Nephron (organoid): ENCODE measurements at regions not wholly inside any gene's neighbourhood (a gene's known extent, or its start where the extent isn't known, plus 50 kb on each side); places are given as distances from the start of the nearest gene placed in this dataset.
A peak's percentile ranks its signal among the peaks of the same experiment; 100 is the strongest.

ENCODE experiments used
- H3K27ac Mint-ChIP-seq, 3 experiments: 2 replicates each; pipeline ENCODE4 v1.8.0; 2020; ENCODE audit warnings: mixed read lengths in 3 of 3, mild to moderate bottlenecking in 2 of 3, moderate library complexity in 1 of 3
- H3K27me3 Mint-ChIP-seq: 2 replicates; pipeline ENCODE4 v1.8.0; 2021; ENCODE audit warnings: low read depth, mild to moderate bottlenecking, moderate library complexity, mixed read lengths
- H3K36me3 Mint-ChIP-seq: 2 replicates; pipeline ENCODE4 v1.8.0; 2020; ENCODE audit warnings: low read depth, mixed read lengths
- H3K4me1 Mint-ChIP-seq: 2 replicates; pipeline ENCODE4 v1.8.0; 2020; ENCODE audit warnings: mixed read lengths
- H3K4me3 Mint-ChIP-seq, 3 experiments: 2 replicates each; pipeline ENCODE4 v1.8.0; 2020; ENCODE audit warnings: mild to moderate bottlenecking in 3 of 3, mixed read lengths in 3 of 3, moderate library complexity in 2 of 3
- H3K9me3 Mint-ChIP-seq: 2 replicates; pipeline ENCODE4 v1.8.0; 2020; ENCODE audit warnings: mixed read lengths
- CTCF ChIP-seq, 3 experiments: fragments of 200-600 bp; sonication (generic); IDR thresholded peaks; one replicate each; pipeline ENCODE4 v1.5.0; 2021; ENCODE audit warnings: antibody characterized with exemption in 3 of 3; ENCODE audit not compliant: unreplicated experiment in 3 of 3

- peak overlapping the region in 2 of 3 experiments; percentile 34 to 38 for H3K27ac Mint-ChIP-seq
- peaks cover 33% of the 10 kb centered on the region for H3K4me1 Mint-ChIP-seq
- no peak for TF ChIP-seq CTCF (IDR thresholded peaks at IDR 0.05; ENCODE audit: unreplicated experiment in 3 of 3)
- H3K9me3 Mint-ChIP-seq, result no peaks in the 10 kb centered on the region
- no peak overlapping the region for H3K4me3 Mint-ChIP-seq
- H3K27me3 Mint-ChIP-seq, result no peaks in the 10 kb centered on the region
- H3K36me3 Mint-ChIP-seq, result no peaks in the 10 kb centered on the region
Observed at GRCh38 chr10:4648999-4649398, 177.0 kb upstream of the AKR1E2 start.

- no peak for TF ChIP-seq CTCF (IDR thresholded peaks at IDR 0.05; ENCODE audit: unreplicated experiment in 3 of 3)
- Mint-ChIP-seq H3K36me3 (no peaks in the 10 kb centered on the region), H3K27ac (peak overlapping the region in 1 of 3 experiments; percentile 54), H3K27me3 (no peaks in the 10 kb centered on the region), H3K9me3 (no peaks in the 10 kb centered on the region), H3K4me3 (no peak overlapping the region), H3K4me1 (peaks cover 28% of the 10 kb centered on the region)
Observed at GRCh38 chr10:4647109-4647785, 178.8 kb upstream of the AKR1E2 start.

GRCh38 chr10:4646547-4646946 is 179.5 kb upstream of the AKR1E2 start:
- Mint-ChIP-seq H3K9me3 (no peaks in the 10 kb centered on the region), H3K27me3 (no peaks in the 10 kb centered on the region), H3K4me1 (peaks cover 28% of the 10 kb centered on the region), H3K36me3 (no peaks in the 10 kb centered on the region), H3K4me3 (no peak overlapping the region), H3K27ac (peak overlapping the region in 1 of 3 experiments; percentile 29)
- TF ChIP-seq CTCF (IDR thresholded peaks at IDR 0.05; ENCODE audit: unreplicated experiment in 3 of 3), result no peak

DNA sequence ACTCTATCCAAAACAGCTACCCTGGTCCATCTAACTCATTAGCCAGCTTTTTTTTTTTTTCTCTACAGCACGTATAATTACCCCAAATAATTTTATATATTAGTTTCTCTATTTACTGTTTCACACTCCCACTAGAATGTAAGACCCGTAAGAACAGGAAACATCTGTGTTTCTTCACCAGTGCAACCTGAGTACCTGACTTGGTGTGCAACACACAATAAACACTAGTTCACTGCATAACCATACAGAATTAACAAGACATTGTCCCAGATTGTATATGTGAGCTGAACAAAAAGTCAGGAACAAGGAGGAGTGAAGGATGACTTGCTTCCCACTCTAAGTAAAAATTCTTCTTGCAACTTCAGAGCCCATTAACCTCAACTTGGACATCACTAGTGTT is 180.2 kb upstream of the AKR1E2 start:
- Mint-ChIP-seq H3K27ac (peak overlapping the region in 1 of 3 experiments; percentile 29), H3K4me1 (peaks cover 28% of the 10 kb centered on the region), H3K4me3 (no peak overlapping the region), H3K9me3 (no peaks in the 10 kb centered on the region), H3K36me3 (no peaks in the 10 kb centered on the region), H3K27me3 (no peaks in the 10 kb centered on the region)
- no peak for TF ChIP-seq CTCF (IDR thresholded peaks at IDR 0.05; ENCODE audit: unreplicated experiment in 3 of 3)

- Mint-ChIP-seq H3K4me1 (peaks cover 9% of the 10 kb centered on the region), H3K36me3 (no peaks in the 10 kb centered on the region), H3K27ac (no peak overlapping the region), H3K9me3 (no peaks in the 10 kb centered on the region), H3K4me3 (no peak overlapping the region), H3K27me3 (no peaks in the 10 kb centered on the region)
- TF ChIP-seq CTCF (IDR thresholded peaks at IDR 0.05; ENCODE audit: unreplicated experiment in 3 of 3), result no peak
Observed at GRCh38 chr10:4643471-4643870, 182.5 kb upstream of the AKR1E2 start.

GRCh38 chr10:4639960-4640359 is 186.0 kb upstream of the AKR1E2 start:
- Mint-ChIP-seq H3K27me3 (no peaks in the 10 kb centered on the region), H3K4me3 (no peak overlapping the region), H3K4me1 (no peaks in the 10 kb centered on the region), H3K27ac (no peak overlapping the region), H3K36me3 (no peaks in the 10 kb centered on the region), H3K9me3 (no peaks in the 10 kb centered on the region)
- TF ChIP-seq CTCF (IDR thresholded peaks at IDR 0.05; ENCODE audit: unreplicated experiment in 3 of 3), result no peak
